Hepatocyte (in vitro differentiated cells): ENCODE measurements at regions not wholly inside any gene's neighbourhood (a gene's known extent, or its start where the extent isn't known, plus 50 kb on each side); places are given as distances from the start of the nearest gene placed in this dataset.

Experiments used
- DNase-seq: peaks from one replicate; pipeline ENCODE4 v3.0.0-alpha.2; 2016; ENCODE audit warnings: low spot score
- H2AFZ ChIP-seq: fragments of 200-600 bp; sonication (generic); 2 replicates; pipeline ENCODE4 v1.6.0; 2016; ENCODE audit warnings: antibody characterized with exemption, mild to moderate bottlenecking
- H3K27ac ChIP-seq: fragments of 200-600 bp; sonication (generic); 2 replicates; pipeline ENCODE4 v1.5.1; 2016; ENCODE audit warnings: mild to moderate bottlenecking
- H3K27me3 ChIP-seq: fragments of 200-600 bp; sonication (generic); 2 replicates; pipeline ENCODE4 v1.6.1; 2016
- H3K36me3 ChIP-seq: fragments of 200-600 bp; sonication (generic); replicated peaks from 2 replicates; pipeline ENCODE4 v1.5.1; 2016; ENCODE audit warnings: low read depth; ENCODE audit not compliant: insufficient read depth
- H3K4me1 ChIP-seq: fragments of 200-600 bp; sonication (generic); 2 replicates; pipeline ENCODE4 v1.5.1; 2016; ENCODE audit warnings: mild to moderate bottlenecking, moderate library complexity; ENCODE audit not compliant: insufficient read depth
- H3K4me2 ChIP-seq: fragments of 200-600 bp; sonication (generic); 2 replicates; pipeline ENCODE4 v1.6.0; 2016
- H3K4me3 ChIP-seq: fragments of 200-600 bp; sonication (generic); 2 replicates; pipeline ENCODE4 v1.5.1; 2016; ENCODE audit warnings: mild to moderate bottlenecking
- H3K79me2 ChIP-seq: fragments of 200-600 bp; sonication (generic); 2 replicates; pipeline ENCODE4 v1.6.0; 2017; ENCODE audit warnings: mild to moderate bottlenecking
- H3K9me2 ChIP-seq: fragments of 200-600 bp; sonication (generic); replicated peaks from 2 replicates; pipeline ENCODE4 v1.6.0; 2017; ENCODE audit warnings: mild to moderate bottlenecking; ENCODE audit not compliant: insufficient read depth
- H3K9me3 ChIP-seq: fragments of 200-600 bp; sonication (generic); 2 replicates; pipeline ENCODE4 v1.5.1; 2016; ENCODE audit warnings: low read depth, mild to moderate bottlenecking
- H4K20me1 ChIP-seq: fragments of 200-600 bp; sonication (generic); 2 replicates; pipeline ENCODE4 v1.6.0; 2016; ENCODE audit warnings: mild to moderate bottlenecking; ENCODE audit not compliant: insufficient read depth, poor library complexity, severe bottlenecking
- EZH2 ChIP-seq: fragments of 200-600 bp; sonication (generic); IDR thresholded peaks from 2 replicates; pipeline ENCODE4 v1.6.1; 2016; ENCODE audit warnings: antibody characterized with exemption, mild to moderate bottlenecking, borderline replicate concordance
- EZH2phosphoT487 ChIP-seq: fragments of 200-600 bp; sonication (generic); IDR thresholded peaks from one replicate; pipeline ENCODE4 v1.6.1; 2018; ENCODE audit warnings: antibody characterized with exemption, mild to moderate bottlenecking, low read depth, moderate library complexity; ENCODE audit not compliant: unreplicated experiment, severe bottlenecking
- WGBS: methylation state at CpG from one replicate; pipeline ENCODE4 v1.1.6; 2016; ENCODE audit warnings: low lambda C conversion rate; ENCODE audit errors: missing lambda C conversion rate; 5-methylcytosine and 5-hydroxymethylcytosine counted together
- TF ChIP-seq, protein P1 (sequence below): fragments of 200-600 bp; sonication (generic); IDR thresholded peaks from 2 replicates; pipeline ENCODE4 v1.5.1; 2016; ENCODE audit warnings: antibody characterized with exemption, mild to moderate bottlenecking; ENCODE audit not compliant: poor library complexity

DNA sequence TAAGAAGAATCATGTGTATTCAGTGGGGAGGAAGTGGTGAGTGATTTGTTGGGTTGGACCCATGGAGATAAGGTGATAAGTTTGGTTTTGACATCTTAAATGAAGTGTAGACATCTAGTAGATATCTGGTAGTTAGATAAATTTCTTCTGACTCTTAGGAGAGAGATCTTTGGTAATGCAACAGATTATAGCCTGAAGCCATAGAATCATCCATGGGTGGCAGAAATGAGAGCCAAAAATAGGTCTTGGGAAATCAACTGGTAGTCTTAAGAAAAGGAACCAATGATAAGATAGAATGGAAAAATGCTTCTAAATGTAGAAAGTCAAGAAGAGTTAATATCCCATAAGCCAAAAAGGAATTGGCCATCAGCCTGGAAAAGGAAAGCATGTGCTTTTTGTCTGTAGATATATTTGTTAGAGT, 532.7 kb upstream of the GRAMD2B start:
- Histone ChIP-seq H2AFZ (no peak overlapping the region), H3K4me2 (no peak overlapping the region), H3K4me3 (no peak overlapping the region), H3K4me1 (no peaks in the 10 kb centered on the region), H3K79me2 (no peaks in the 10 kb centered on the region), H3K27me3 (no peaks in the 10 kb centered on the region), H4K20me1 (no peaks in the 10 kb centered on the region), H3K36me3 (no peaks in the 10 kb centered on the region), H3K9me3 (no peaks in the 10 kb centered on the region), H3K9me2 (no peaks in the 10 kb centered on the region), H3K27ac (no peak overlapping the region)
- DNase-seq: no peak
- no peak for TF ChIP-seq EZH2phosphoT487
- no peak for TF ChIP-seq EZH2
- TF ChIP-seq, protein P1, sequence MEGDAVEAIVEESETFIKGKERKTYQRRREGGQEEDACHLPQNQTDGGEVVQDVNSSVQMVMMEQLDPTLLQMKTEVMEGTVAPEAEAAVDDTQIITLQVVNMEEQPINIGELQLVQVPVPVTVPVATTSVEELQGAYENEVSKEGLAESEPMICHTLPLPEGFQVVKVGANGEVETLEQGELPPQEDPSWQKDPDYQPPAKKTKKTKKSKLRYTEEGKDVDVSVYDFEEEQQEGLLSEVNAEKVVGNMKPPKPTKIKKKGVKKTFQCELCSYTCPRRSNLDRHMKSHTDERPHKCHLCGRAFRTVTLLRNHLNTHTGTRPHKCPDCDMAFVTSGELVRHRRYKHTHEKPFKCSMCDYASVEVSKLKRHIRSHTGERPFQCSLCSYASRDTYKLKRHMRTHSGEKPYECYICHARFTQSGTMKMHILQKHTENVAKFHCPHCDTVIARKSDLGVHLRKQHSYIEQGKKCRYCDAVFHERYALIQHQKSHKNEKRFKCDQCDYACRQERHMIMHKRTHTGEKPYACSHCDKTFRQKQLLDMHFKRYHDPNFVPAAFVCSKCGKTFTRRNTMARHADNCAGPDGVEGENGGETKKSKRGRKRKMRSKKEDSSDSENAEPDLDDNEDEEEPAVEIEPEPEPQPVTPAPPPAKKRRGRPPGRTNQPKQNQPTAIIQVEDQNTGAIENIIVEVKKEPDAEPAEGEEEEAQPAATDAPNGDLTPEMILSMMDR: no peak

DNA sequence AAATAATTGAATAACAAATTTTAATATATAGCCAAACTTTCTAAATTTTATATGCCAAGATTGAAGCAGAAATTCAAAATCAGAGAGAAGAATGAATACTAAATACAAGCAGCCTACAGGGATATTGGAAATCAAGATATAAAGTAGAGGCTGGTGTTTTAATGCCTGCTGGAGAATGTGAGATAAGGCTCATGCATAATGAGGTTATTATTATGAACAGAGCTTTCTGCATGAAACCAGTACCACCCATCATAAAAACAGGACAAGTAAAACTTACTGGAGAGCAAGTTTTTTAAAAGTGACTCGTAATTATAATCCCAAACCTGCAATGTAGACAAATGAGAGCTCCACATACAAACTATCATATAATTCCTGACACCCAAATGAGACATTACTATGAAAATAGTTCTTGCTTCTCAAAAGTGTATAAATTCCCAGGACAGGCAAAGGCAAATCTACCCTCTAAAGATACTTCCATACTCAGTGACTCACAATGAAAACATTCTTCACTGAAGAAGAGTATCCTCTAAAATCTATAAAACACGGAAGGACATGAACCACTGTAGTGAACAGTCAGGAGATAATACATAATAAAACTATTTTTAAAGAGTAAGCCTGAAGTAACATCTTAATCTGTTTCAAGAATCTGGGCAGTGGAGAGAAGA, 532.0 kb upstream of the GRAMD2B start:
- Histone ChIP-seq H3K36me3 (no peaks in the 10 kb centered on the region), H3K9me2 (no peaks in the 10 kb centered on the region), H3K27me3 (no peaks in the 10 kb centered on the region), H4K20me1 (no peaks in the 10 kb centered on the region), H3K27ac (no peak overlapping the region), H3K79me2 (no peaks in the 10 kb centered on the region), H3K9me3 (no peaks in the 10 kb centered on the region), H2AFZ (no peak overlapping the region), H3K4me2 (no peak overlapping the region), H3K4me1 (no peaks in the 10 kb centered on the region), H3K4me3 (no peak overlapping the region)
- 68% methylated on average over 2 of the region's 2 CpGs for WGBS
- TF ChIP-seq, protein P1: no peak
- TF ChIP-seq EZH2phosphoT487 (no peak), EZH2 (no peak)
- DNase-seq: no peak

DNA sequence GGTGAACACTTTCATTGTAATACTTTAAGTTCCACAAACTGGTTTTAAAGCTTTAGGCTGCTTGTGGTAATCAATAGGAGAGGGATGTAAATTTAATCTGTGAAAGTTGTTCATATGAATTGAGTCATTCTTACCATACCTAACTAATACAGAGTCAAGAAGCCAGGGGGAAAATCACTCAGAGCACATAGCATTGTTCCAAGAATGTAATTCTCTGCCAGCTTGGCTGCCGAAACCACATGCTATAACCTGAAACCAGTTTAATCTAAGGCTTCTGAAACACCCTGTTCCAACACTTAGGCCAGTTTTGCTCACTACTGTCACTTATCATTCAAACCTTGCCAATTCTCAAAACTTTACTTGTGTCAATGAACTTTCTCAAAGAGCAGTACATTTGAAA, 528.8 kb upstream of the GRAMD2B start:
- WGBS: 88% methylated on average over 1 of the region's 1 CpG
- no peak overlapping the region for H3K4me2 ChIP-seq

More for the DNA sequence above, 528.8 kb upstream of the GRAMD2B start:
- Histone ChIP-seq H3K27me3 (no peaks in the 10 kb centered on the region), H2AFZ (no peak overlapping the region), H3K79me2 (no peaks in the 10 kb centered on the region), H3K4me1 (no peaks in the 10 kb centered on the region), H3K27ac (no peak overlapping the region), H3K4me3 (no peak overlapping the region), H3K9me2 (no peaks in the 10 kb centered on the region), H3K9me3 (no peaks in the 10 kb centered on the region), H3K36me3 (no peaks in the 10 kb centered on the region), H4K20me1 (no peaks in the 10 kb centered on the region)
- no peak for DNase-seq
- no peak for TF ChIP-seq EZH2
- TF ChIP-seq, protein P1: no peak
- TF ChIP-seq EZH2phosphoT487: no peak
